Loucy (cell line): ENCODE measurements at regions not wholly inside any gene's neighbourhood (a gene's known extent, or its start where the extent isn't known, plus 50 kb on each side); places are given as distances from the start of the nearest gene placed in this dataset.

ENCODE experiments used
- H2AFZ ChIP-seq: fragments of 200-600 bp; sonication (generic); 2 replicates; pipeline ENCODE4 v1.6.0; 2016; ENCODE audit warnings: antibody characterized with exemption, mild to moderate bottlenecking, low read length, moderate library complexity
- H3F3A ChIP-seq: fragments of 200-600 bp; 2 replicates; pipeline ENCODE4 v1.6.0; 2016; ENCODE audit warnings: antibody characterized with exemption, low read depth, mild to moderate bottlenecking
- H3K27me3 ChIP-seq: fragments of 200-600 bp; sonication (generic); 2 replicates; pipeline ENCODE4 v1.6.1; 2014; ENCODE audit warnings: low read length, mild to moderate bottlenecking; ENCODE audit not compliant: insufficient read depth, poor library complexity, severe bottlenecking
- H3K36me3 ChIP-seq: fragments of 200-600 bp; sonication (generic); 2 replicates; pipeline ENCODE4 v1.6.1; 2016; ENCODE audit warnings: low read length; ENCODE audit not compliant: insufficient read depth
- H3K4me1 ChIP-seq: fragments of 200-600 bp; sonication (generic); 2 replicates; pipeline ENCODE4 v1.5.1; 2014; ENCODE audit warnings: low read length, mild to moderate bottlenecking; ENCODE audit not compliant: insufficient read depth, poor library complexity, severe bottlenecking
- H3K4me2 ChIP-seq: fragments of 200-600 bp; sonication (generic); 2 replicates; pipeline ENCODE4 v1.6.0; 2014; ENCODE audit warnings: antibody characterized with exemption, low read length, low read depth, mild to moderate bottlenecking; ENCODE audit not compliant: poor library complexity, severe bottlenecking
- H3K4me3 ChIP-seq: fragments of 200-600 bp; sonication (generic); 2 replicates; pipeline ENCODE4 v1.5.1; 2014; ENCODE audit warnings: low read length, mild to moderate bottlenecking, mixed read lengths; ENCODE audit not compliant: poor library complexity, severe bottlenecking
- H3K79me2 ChIP-seq: fragments of 200-600 bp; sonication (generic); 2 replicates; pipeline ENCODE4 v1.6.1; 2014; ENCODE audit warnings: low read length; ENCODE audit not compliant: insufficient read depth
- H3K9ac ChIP-seq: fragments of 200-600 bp; sonication (generic); 2 replicates; pipeline ENCODE4 v1.6.0; 2014; ENCODE audit warnings: mild to moderate bottlenecking, low read depth, low read length, moderate library complexity; ENCODE audit not compliant: poor library complexity, severe bottlenecking
- H3K9me2 ChIP-seq: fragments of 200-600 bp; sonication (generic); replicated peaks from 2 replicates; pipeline ENCODE4 v1.6.1; 2016; ENCODE audit warnings: low read depth, low read length, mixed read lengths
- H3K9me3 ChIP-seq: fragments of 200-600 bp; sonication (generic); 2 replicates; pipeline ENCODE4 v1.6.1; 2014; ENCODE audit warnings: mild to moderate bottlenecking, antibody characterized with exemption, low read length, low read depth; ENCODE audit not compliant: insufficient read depth
- H4K20me1 ChIP-seq: fragments of 200-600 bp; sonication (generic); 2 replicates; pipeline ENCODE4 v1.6.0; 2014; ENCODE audit warnings: antibody characterized with exemption, low read length, mild to moderate bottlenecking; ENCODE audit not compliant: insufficient read depth, poor library complexity, severe bottlenecking
- CTCF ChIP-seq: fragments of 200-600 bp; sonication (generic); conservative IDR thresholded peaks from 2 replicates; pipeline ENCODE4 v1.5.1; 2014; ENCODE audit warnings: mild to moderate bottlenecking, antibody characterized with exemption, low read length
- EZH2phosphoT487 ChIP-seq: fragments of 200-600 bp; IDR thresholded peaks from 2 replicates; pipeline ENCODE4 v1.6.1; 2018; ENCODE audit warnings: antibody characterized with exemption, mild to moderate bottlenecking, moderate library complexity, borderline replicate concordance

- no peaks in the 10 kb centered on the region for H3F3A ChIP-seq
- H3K9ac ChIP-seq: no peak overlapping the region
- H3K27me3 ChIP-seq: no peaks in the 10 kb centered on the region
- peaks cover 3% of the 10 kb centered on the region; the same call in 1 of the 2 replicates for H3K9me3 ChIP-seq
- H3K4me3 ChIP-seq: no peak overlapping the region
- no peak overlapping the region for H3K4me2 ChIP-seq
- H3K79me2 ChIP-seq: no peaks in the 10 kb centered on the region
- no peaks in the 10 kb centered on the region for H3K9me2 ChIP-seq
- H2AFZ ChIP-seq: no peak overlapping the region
- H3K36me3 ChIP-seq: no peaks in the 10 kb centered on the region
- no peaks in the 10 kb centered on the region for H3K4me1 ChIP-seq
- no peaks in the 10 kb centered on the region for H4K20me1 ChIP-seq
- TF ChIP-seq EZH2phosphoT487 (no peak), CTCF (no peak)
These were observed 1096.1 kb upstream of the NRXN1 start for GRCh38 chr2:52128081-52128480.

GRCh38 chr2:52127527-52127926, 1095.6 kb upstream of the NRXN1 start:
- H3K4me2 ChIP-seq: no peak overlapping the region
- no peaks in the 10 kb centered on the region for H3F3A ChIP-seq
- H2AFZ ChIP-seq: no peak overlapping the region
- TF ChIP-seq CTCF: no peak
- TF ChIP-seq EZH2phosphoT487: no peak
- no peaks in the 10 kb centered on the region for H3K9me2 ChIP-seq
- H4K20me1 ChIP-seq: no peaks in the 10 kb centered on the region
- no peaks in the 10 kb centered on the region for H3K27me3 ChIP-seq
- H3K4me3 ChIP-seq: no peak overlapping the region
- H3K9ac ChIP-seq: no peak overlapping the region
- no peaks in the 10 kb centered on the region for H3K36me3 ChIP-seq
- H3K79me2 ChIP-seq: no peaks in the 10 kb centered on the region
- no peaks in the 10 kb centered on the region for H3K4me1 ChIP-seq
- peaks cover 3% of the 10 kb centered on the region; the same call in 1 of the 2 replicates for H3K9me3 ChIP-seq

GRCh38 chr2:52117299-52117698, 1085.4 kb upstream of the NRXN1 start:
- Histone ChIP-seq H3K9me3 (no peaks in the 10 kb centered on the region), H3K36me3 (no peaks in the 10 kb centered on the region), H2AFZ (no peak overlapping the region), H3K79me2 (no peaks in the 10 kb centered on the region), H3F3A (no peaks in the 10 kb centered on the region), H3K9me2 (no peaks in the 10 kb centered on the region), H3K27me3 (no peaks in the 10 kb centered on the region), H3K9ac (no peak overlapping the region), H3K4me3 (no peak overlapping the region), H3K4me2 (no peak overlapping the region), H4K20me1 (no peaks in the 10 kb centered on the region), H3K4me1 (no peaks in the 10 kb centered on the region)
- TF ChIP-seq EZH2phosphoT487 (no peak), CTCF (no peak)
